Prostate gland (tissue), 2 donors: ENCODE measurements at regions not wholly inside any gene's neighbourhood (a gene's known extent, or its start where the extent isn't known, plus 50 kb on each side); places are given as distances from the start of the nearest gene placed in this dataset.

ENCODE experiments used
- DNase-seq: peaks from one replicate; pipeline ENCODE4 v3.0.0-alpha.2; 2019; ENCODE audit warnings: low spot score
- H3K27ac ChIP-seq, 2 donors: fragments of 200-600 bp; sonication (generic); 2 replicates each; pipeline ENCODE4 v1.5.1; 2017 to 2019
- H3K27me3 ChIP-seq: fragments of 200-600 bp; sonication (generic); replicated peaks from 2 replicates; pipeline ENCODE4 v1.5.1; 2019; ENCODE audit not compliant: insufficient read depth
- H3K36me3 ChIP-seq, 2 donors: fragments of 200-600 bp; sonication (generic); 1 replicate in 1 of 2; 2 replicates in 1 of 2; pipeline versions ENCODE4 v1.5.1 to v1.8.1; 2017 to 2019
- H3K4me1 ChIP-seq: fragments of 200-600 bp; sonication (generic); replicated peaks from 2 replicates; pipeline ENCODE4 v1.5.1; 2019
- H3K4me3 ChIP-seq, 2 donors: fragments of 200-600 bp; sonication (generic); 2 replicates each; pipeline ENCODE4 v1.5.1; 2017 to 2019
- H3K9me3 ChIP-seq: fragments of 200-600 bp; sonication (generic); 2 replicates; pipeline ENCODE4 v1.5.1; 2017
- CTCF ChIP-seq, 4 experiments: fragments of 200-600 bp in 2 of 4; fragments of 450-650 bp in 2 of 4; sonication (generic) in 2 of 4; IDR thresholded peaks; 1 replicate in 3 of 4; 2 replicates in 1 of 4; pipeline ENCODE4 v1.5.1; 2016 to 2019; ENCODE audit warnings: antibody characterized with exemption in 4 of 4, mild to moderate bottlenecking in 2 of 4, moderate library complexity in 2 of 4
- POLR2A ChIP-seq: fragments of 450-650 bp; IDR thresholded peaks from one replicate; pipeline ENCODE4 v1.6.1; 2016; ENCODE audit warnings: antibody characterized with exemption, mild to moderate bottlenecking
- POLR2AphosphoS5 ChIP-seq: sonication (generic); formaldehyde crosslinking; IDR thresholded peaks from one replicate; pipeline ENCODE4 v1.6.1; 2017; ENCODE audit warnings: antibody characterized with exemption
- WGBS: methylation state at CpG from one replicate; pipeline ENCODE4 v1.1.5; 2018; 5-methylcytosine and 5-hydroxymethylcytosine counted together
- intact Hi-C: fragments of 100-400 bp; cut with DNase I; formaldehyde crosslinking; loops from one replicate; pipeline ENCODE4 v1.14.2; 2022

DNA sequence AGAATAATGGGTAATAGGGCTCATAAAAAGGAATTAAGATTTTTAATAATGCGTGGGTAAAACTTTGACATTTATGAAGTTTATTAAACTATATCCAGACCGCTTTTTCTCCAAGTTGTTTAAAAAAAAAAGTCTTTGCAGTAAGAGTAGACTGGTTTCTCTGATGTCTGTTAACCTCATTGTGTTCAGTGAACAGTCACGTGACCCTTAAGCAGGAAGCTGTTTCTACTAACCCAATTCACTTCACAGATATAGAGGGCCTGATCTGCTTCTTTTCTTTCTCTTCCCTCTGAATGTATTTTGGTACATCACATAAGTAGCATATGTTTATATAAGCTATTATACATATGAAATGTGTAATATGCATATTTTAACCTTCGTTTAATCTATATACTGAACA is 1011.3 kb upstream of the CELF4 start:
- 60% methylated on average over 4 of the region's 4 CpGs for WGBS
- intact Hi-C loops: no loop called here
- no peak overlapping the region for H3K27ac ChIP-seq
- DNase-seq: no peak
- no peaks in the 10 kb centered on the region for H3K9me3 ChIP-seq
- H3K4me3 ChIP-seq: no peak overlapping the region
- no peaks in the 10 kb centered on the region for H3K4me1 ChIP-seq
- H3K36me3 ChIP-seq: no peaks in the 10 kb centered on the region
- TF ChIP-seq CTCF (IDR thresholded peaks at IDR 0.05) (no peak), POLR2A (no peak), POLR2AphosphoS5 (no peak)
- H3K27me3 ChIP-seq: no peaks in the 10 kb centered on the region

DNA sequence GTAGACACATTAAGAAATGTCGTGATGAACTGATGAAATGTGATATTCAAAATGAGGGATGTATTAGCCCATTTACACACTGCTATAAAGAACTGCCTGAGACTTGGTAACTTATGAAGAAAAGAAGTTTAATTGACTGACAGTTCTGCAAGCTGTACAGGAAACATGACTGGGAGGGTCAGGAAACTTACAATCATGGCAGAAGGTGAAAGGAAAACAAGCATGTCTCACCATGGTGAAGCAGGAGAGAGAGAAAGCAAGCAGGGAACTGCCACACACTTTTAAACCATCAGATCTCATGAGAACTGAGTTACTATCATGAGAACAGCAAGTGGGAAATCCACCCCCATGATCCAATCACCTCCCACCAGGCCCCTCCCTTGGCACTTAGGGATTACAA is 1010.8 kb upstream of the CELF4 start:
- no peaks in the 10 kb centered on the region for H3K4me1 ChIP-seq
- H3K4me3 ChIP-seq: no peak overlapping the region
- H3K27me3 ChIP-seq: no peaks in the 10 kb centered on the region
- H3K36me3 ChIP-seq: no peaks in the 10 kb centered on the region
- H3K9me3 ChIP-seq: no peaks in the 10 kb centered on the region
- no peak for DNase-seq
- intact Hi-C loops: no loop called here
- WGBS: 76% methylated on average over 1 of the region's 1 CpG
- TF ChIP-seq CTCF (IDR thresholded peaks at IDR 0.05): no peak
- no peak for TF ChIP-seq POLR2A
- TF ChIP-seq POLR2AphosphoS5: no peak
- no peak overlapping the region for H3K27ac ChIP-seq

DNA sequence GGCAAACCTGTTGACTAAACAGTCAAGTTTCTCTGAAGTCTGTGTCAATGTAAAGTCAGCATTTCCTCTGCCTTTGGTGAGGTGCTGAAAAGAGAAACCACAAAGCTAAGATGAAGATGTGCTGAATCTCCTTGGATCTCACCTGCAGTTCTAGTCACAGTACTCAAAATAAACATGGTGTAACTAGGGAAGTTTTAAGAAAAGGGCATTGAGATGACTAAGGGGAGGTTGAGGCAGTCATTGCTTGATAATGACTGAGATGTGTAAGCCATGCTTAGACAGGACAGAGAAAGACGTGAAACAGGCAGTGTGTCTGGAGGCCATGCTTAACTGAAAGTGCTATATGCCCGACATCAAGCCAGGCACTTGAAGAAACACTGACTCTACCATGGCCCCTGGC is 1010.0 kb upstream of the CELF4 start:
- no peak for TF ChIP-seq POLR2AphosphoS5
- TF ChIP-seq CTCF (IDR thresholded peaks at IDR 0.05): no peak
- TF ChIP-seq POLR2A: no peak
- intact Hi-C loops: no loop called here
- Histone ChIP-seq H3K4me1 (no peaks in the 10 kb centered on the region), H3K9me3 (no peaks in the 10 kb centered on the region), H3K4me3 (no peak overlapping the region), H3K36me3 (no peaks in the 10 kb centered on the region), H3K27me3 (no peaks in the 10 kb centered on the region), H3K27ac (no peak overlapping the region)
- no peak for DNase-seq
- 87% methylated on average over 2 of the region's 2 CpGs for WGBS

GRCh38 chr18:38575023-38575422 is 1009.4 kb upstream of the CELF4 start:
- DNase-seq: no peak
- no peaks in the 10 kb centered on the region for H3K27me3 ChIP-seq
- no peaks in the 10 kb centered on the region for H3K9me3 ChIP-seq
- no peak overlapping the region for H3K27ac ChIP-seq
- no peaks in the 10 kb centered on the region for H3K36me3 ChIP-seq
- intact Hi-C loops: no loop called here
- WGBS: 90% methylated on average over 6 of the region's 6 CpGs
- no peak for TF ChIP-seq CTCF (IDR thresholded peaks at IDR 0.05)
- TF ChIP-seq POLR2AphosphoS5: no peak
- no peak for TF ChIP-seq POLR2A
- H3K4me1 ChIP-seq: no peaks in the 10 kb centered on the region
- no peak overlapping the region for H3K4me3 ChIP-seq

DNA sequence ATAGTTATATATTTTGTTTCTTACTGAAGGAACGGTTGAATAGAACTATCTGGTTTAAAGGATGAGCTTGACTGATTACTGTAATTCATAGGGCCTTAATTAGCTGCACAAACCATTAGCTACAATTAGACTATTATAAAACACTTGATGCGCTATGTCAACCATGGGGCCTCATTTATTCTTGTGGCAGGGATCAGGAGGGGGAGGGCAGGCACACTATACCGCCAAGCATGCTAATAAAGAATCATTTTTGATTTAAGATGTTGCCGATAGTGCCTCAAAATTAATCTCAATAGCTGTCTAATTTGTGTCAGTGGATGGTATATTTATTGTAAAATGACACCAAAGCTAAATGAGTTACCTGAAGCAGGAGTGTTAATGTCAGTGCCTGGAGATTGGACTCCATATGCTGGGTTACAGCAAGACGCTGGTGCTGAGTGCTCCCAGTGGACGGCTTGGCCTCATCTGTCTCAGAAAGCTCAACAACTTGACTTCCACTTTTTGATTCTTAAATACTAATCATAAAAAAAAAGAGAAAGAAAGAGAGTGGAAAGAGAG is 1007.0 kb upstream of the CELF4 start:
- WGBS: 80% methylated on average over 6 of the region's 6 CpGs
- Histone ChIP-seq H3K4me3 (no peak overlapping the region), H3K27me3 (no peaks in the 10 kb centered on the region), H3K4me1 (no peaks in the 10 kb centered on the region), H3K9me3 (no peaks in the 10 kb centered on the region), H3K36me3 (no peaks in the 10 kb centered on the region), H3K27ac (no peak overlapping the region)
- no peak for TF ChIP-seq POLR2AphosphoS5
- no peak for TF ChIP-seq POLR2A
- no peak for TF ChIP-seq CTCF (IDR thresholded peaks at IDR 0.05)
- DNase-seq: no peak
- intact Hi-C loops: no loop called here
